Endothelial cell of umbilical vein (primary cell): ENCODE measurements at regions not wholly inside any gene's neighbourhood (a gene's known extent, or its start where the extent isn't known, plus 50 kb on each side); places are given as distances from the start of the nearest gene placed in this dataset.

ENCODE experiments used
- BruUV-seq: library from RNA; stranded (reverse); fragments of 400-500 nt; replicated peaks from 2 replicates; lab custom pipeline; 2021; lab: Mats Ljungman, UMichigan
- CTCF ChIA-PET: fragments of 300-600, 350-600 bp; sonication (Branson Sonifier 250); formaldehyde crosslinking; loops from one replicate; lab custom pipeline; 2021; ENCODE audit warnings: antibody characterized with exemption, inconsistent platforms; lab: Charles Lee
- POLR2A ChIA-PET: fragments of 300-600, 350-600 bp; sonication (Branson Sonifier 250); formaldehyde crosslinking; loops from one replicate; lab custom pipeline; 2021; ENCODE audit warnings: antibody characterized with exemption, inconsistent platforms; lab: Charles Lee
- DNase-seq: peaks from one replicate; pipeline ENCODE4 v3.0.0-alpha.2; 2011; ENCODE audit warnings: low read depth, low spot score
- FAIRE-seq: peaks from 2 replicates; lab custom pipeline; 2011; peaks lifted over from hg19 to GRCh38; lab: Jason Lieb, UNC
- H2AFZ ChIP-seq: 2 replicates; pipeline ENCODE4 v1.6.0; 2012; ENCODE audit warnings: low read depth, low read length, control low read depth, inconsistent platforms
- H3K27ac ChIP-seq: 2 replicates; pipeline ENCODE4 v1.5.1; 2011; ENCODE audit warnings: low read depth, mild to moderate bottlenecking, control low read depth, low read length, moderate library complexity; ENCODE audit not compliant: insufficient read depth
- H3K27me3 ChIP-seq, 2 experiments: 2 replicates each; pipeline versions ENCODE4 v1.6.0 to v1.6.1; 2011; ENCODE audit warnings: low read length in 2 of 2, mixed read lengths in 1 of 2; ENCODE audit not compliant: control insufficient read depth in 2 of 2, insufficient read depth in 2 of 2
- H3K36me3 ChIP-seq, 2 experiments: 2 replicates in 1 of 2; 3 replicates in 1 of 2; pipeline ENCODE4 v1.5.1; 2011; ENCODE audit warnings: low read length in 2 of 2, mild to moderate bottlenecking in 1 of 2, moderate library complexity in 1 of 2; ENCODE audit not compliant: control insufficient read depth in 2 of 2, insufficient read depth in 2 of 2; ENCODE audit errors: extremely low read depth in 1 of 2
- H3K4me1 ChIP-seq: 3 replicates; pipeline ENCODE4 v1.5.1; 2011; ENCODE audit warnings: mild to moderate bottlenecking, low read length; ENCODE audit not compliant: control insufficient read depth, insufficient read depth; ENCODE audit errors: extremely low read depth
- H3K4me2 ChIP-seq: 2 replicates; pipeline ENCODE4 v1.6.1; 2011; ENCODE audit warnings: low read length, control low read depth, mixed read lengths; ENCODE audit not compliant: insufficient read depth
- H3K4me3 ChIP-seq, 3 experiments: fragments of 200-600 bp in 1 of 3; sonication (generic), shearing (Covaris generic) in 1 of 3; replicated peaks in 1 of 3; 2 replicates each; pipeline ENCODE4 v1.5.1; 2011 to 2016; ENCODE audit warnings: control low read depth in 3 of 3, low read length in 3 of 3, mild to moderate bottlenecking in 2 of 3, inconsistent platforms in 1 of 3, low read depth in 1 of 3, moderate library complexity in 1 of 3; ENCODE audit not compliant: insufficient read depth in 1 of 3
- H3K79me2 ChIP-seq: 2 replicates; pipeline ENCODE4 v1.6.0; 2012; ENCODE audit warnings: low read length, inconsistent platforms; ENCODE audit not compliant: control insufficient read depth, insufficient read depth
- H3K9ac ChIP-seq: replicated peaks from 2 replicates; pipeline ENCODE3; 2011; ENCODE audit warnings: low read length, control low read depth; ENCODE audit not compliant: insufficient read depth; ENCODE audit errors: extremely low read depth
- H3K9me1 ChIP-seq: replicated peaks from 3 replicates; pipeline ENCODE4 v1.6.0; 2011; ENCODE audit warnings: mild to moderate bottlenecking, low read length; ENCODE audit not compliant: control insufficient read depth, insufficient read depth; ENCODE audit errors: extremely low read depth
- H3K9me3 ChIP-seq: replicated peaks from 2 replicates; pipeline ENCODE4 v1.5.1; 2012; ENCODE audit warnings: low read length, inconsistent platforms; ENCODE audit not compliant: control insufficient read depth, insufficient read depth
- H4K20me1 ChIP-seq: replicated peaks from 2 replicates; pipeline ENCODE3; 2011; ENCODE audit warnings: mild to moderate bottlenecking, low read length; ENCODE audit not compliant: control insufficient read depth, insufficient read depth; ENCODE audit errors: extremely low read depth
- CTCF ChIP-seq, 2 donors: IDR thresholded peaks; 1 replicate in 1 of 2; 2 replicates in 1 of 2; pipeline ENCODE4 v1.5.1; 2011; ENCODE audit warnings: low read length in 2 of 2, mild to moderate bottlenecking in 2 of 2, moderate library complexity in 2 of 2, control low read depth in 1 of 2, inconsistent platforms in 1 of 2, low read depth in 1 of 2; ENCODE audit not compliant: insufficient read depth in 1 of 2; ENCODE audit errors: extremely low read depth in 1 of 2
- EZH2 ChIP-seq: IDR thresholded peaks from 2 replicates; pipeline ENCODE4 v1.6.1; 2012; ENCODE audit warnings: borderline replicate concordance, low read depth, mild to moderate bottlenecking, moderate library complexity, low read length, inconsistent platforms; ENCODE audit not compliant: severe bottlenecking
- FOS ChIP-seq: IDR thresholded peaks from 2 replicates; pipeline ENCODE4 v1.6.1; 2011; ENCODE audit warnings: mild to moderate bottlenecking, low read length, moderate library complexity, borderline replicate concordance; ENCODE audit not compliant: insufficient read depth
- GATA2 ChIP-seq: IDR thresholded peaks from 2 replicates; pipeline ENCODE4 v1.7.0; 2011; ENCODE audit warnings: low read depth, mild to moderate bottlenecking, moderate library complexity, mixed read lengths, low read length; ENCODE audit not compliant: insufficient read length, insufficient read depth
- JUN ChIP-seq: IDR thresholded peaks from 2 replicates; pipeline ENCODE4 v1.6.1; 2011; ENCODE audit warnings: borderline replicate concordance, low read depth; ENCODE audit not compliant: insufficient read length, insufficient read depth
- MAX ChIP-seq: IDR thresholded peaks from 2 replicates; pipeline ENCODE4 v1.6.1; 2011; ENCODE audit not compliant: insufficient read depth, insufficient read length
- MYC ChIP-seq: IDR thresholded peaks from one replicate; pipeline ENCODE4 v1.6.1; 2011; ENCODE audit warnings: mild to moderate bottlenecking, low read depth, low read length
- POLR2A ChIP-seq: IDR thresholded peaks from 2 replicates; pipeline ENCODE4 v1.6.1; 2012; ENCODE audit warnings: low read depth, mild to moderate bottlenecking, control low read depth, low read length
- POLR2AphosphoS5 ChIP-seq: IDR thresholded peaks from 2 replicates; pipeline ENCODE4 v1.6.1; 2012; ENCODE audit warnings: low read depth, mild to moderate bottlenecking, control low read depth, low read length, moderate library complexity; ENCODE audit not compliant: insufficient read depth
- dilution Hi-C: fragments of 300-500 bp; cut with MboI; formaldehyde crosslinking; loops from one replicate; pipeline ENCODE4 v1.15.0; 2019; ENCODE audit warnings: low sequenced_read_pairs; ENCODE audit not compliant: extremely low pct_ligation_motif_present
- intact Hi-C: fragments of 100-400 bp; cut with micrococcal nuclease; formaldehyde crosslinking; loops from one replicate; pipeline ENCODE4 v1.10.0; 2022

DNA sequence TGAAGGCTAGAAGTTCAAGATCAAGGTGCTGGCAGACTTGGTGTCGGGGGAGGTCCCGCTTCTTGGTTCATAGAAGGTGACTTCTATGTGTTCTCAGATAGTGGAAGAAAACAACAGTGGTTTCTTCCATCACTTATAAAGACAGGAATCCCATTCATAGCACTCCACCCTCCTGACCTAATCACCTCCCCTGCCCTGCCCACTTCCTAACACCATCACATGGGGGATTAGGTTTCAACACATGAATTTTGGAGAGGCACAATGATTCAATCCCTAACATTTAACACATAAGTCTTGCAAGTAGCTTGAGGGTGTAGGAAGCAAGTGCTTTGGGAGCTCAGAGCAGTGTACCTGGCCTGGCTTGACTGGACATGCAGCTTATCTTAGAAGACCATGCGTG lies 142.8 kb upstream of the TSHZ3 start:
- no peak for DNase-seq
- BruUV-seq, result no TSS peak
- CTCF ChIA-PET, result no interaction called here

More for the DNA sequence above, 142.8 kb upstream of the TSHZ3 start:
- H2AFZ ChIP-seq, result no peak overlapping the region
- H3K9ac ChIP-seq, result no peak overlapping the region
- H3K4me1 ChIP-seq, result no peaks in the 10 kb centered on the region
- dilution Hi-C loops (no loop called here), intact Hi-C loops (no loop called here)
- POLR2A ChIA-PET, result no interaction called here
- FAIRE-seq, result no peak
- no peak overlapping the region for H3K27ac ChIP-seq
- no peaks in the 10 kb centered on the region for H3K36me3 ChIP-seq
- H3K4me3 ChIP-seq, result no peak overlapping the region
- no peaks in the 10 kb centered on the region for H3K9me1 ChIP-seq
- no peaks in the 10 kb centered on the region for H4K20me1 ChIP-seq
- no peak for TF ChIP-seq POLR2A
- no peak for TF ChIP-seq MYC
- no peak for TF ChIP-seq FOS
- TF ChIP-seq GATA2, result no peak
- no peak for TF ChIP-seq CTCF (IDR thresholded peaks at IDR 0.05; ENCODE audit: extremely low read depth in 1 of 2, insufficient read depth in 1 of 2, low read depth in 1 of 2, low read length in 2 of 2)
- no peak for TF ChIP-seq MAX
- no peak for TF ChIP-seq POLR2AphosphoS5
- no peak for TF ChIP-seq EZH2
- TF ChIP-seq JUN, result no peak
- no peaks in the 10 kb centered on the region for H3K9me3 ChIP-seq
- H3K27me3 ChIP-seq, result no peaks in the 10 kb centered on the region
- H3K79me2 ChIP-seq, result no peaks in the 10 kb centered on the region
- H3K4me2 ChIP-seq, result no peak overlapping the region
